ENCODE measurements at regions not wholly inside any gene's neighbourhood (a gene's known extent, or its start where the extent isn't known, plus 50 kb on each side); places are given as distances from the start of the nearest gene placed in this dataset.

GRCh38 chr5:106566031-106566430 is 1104.7 kb downstream of the EFNA5 start:
- no CpG with 5 or more reads among the region's 4 CpGs for WGBS, 2 experiments (ENCODE audit: extremely low coverage in 2 of 2, insufficient read length in 1 of 2)
- Histone ChIP-seq H3K4me3 (ENCODE audit: insufficient read depth, low read depth, low read length) (no peak overlapping the region), H2BK5ac (ENCODE audit: low read depth, low read length, poor library complexity, severe bottlenecking) (no peak overlapping the region), H3K56ac (ENCODE audit: extremely low read depth, insufficient read depth, low read length) (no peak overlapping the region), H3K4me2 (ENCODE audit: low read depth, low read length) (no peak overlapping the region), H3K18ac (ENCODE audit: low read depth, low read length) (no peak overlapping the region), H3K9ac (ENCODE audit: low read depth, low read length) (no peak overlapping the region), H3K4ac (ENCODE audit: low read depth, low read length) (no peak overlapping the region), H4K91ac (ENCODE audit: insufficient read depth, low read depth, low read length) (no peak overlapping the region), H3K9me1 (ENCODE audit: insufficient read depth, low read length) (no peaks in the 10 kb centered on the region), H2AFZ (replicated peaks; ENCODE audit: low read length, poor library complexity) (no peak overlapping the region), H3K9me3 (ENCODE audit: control insufficient read depth, insufficient read depth, low read length) (no peaks in the 10 kb centered on the region), H3K23ac (ENCODE audit: low read depth, low read length) (no peak overlapping the region), H4K20me1 (ENCODE audit: insufficient read depth, low read length) (no peaks in the 10 kb centered on the region), H3K4me1 (ENCODE audit: control insufficient read depth, insufficient read depth, low read length) (no peaks in the 10 kb centered on the region), H2AK5ac (ENCODE audit: low read depth, low read length) (no peak overlapping the region), H3K27ac (ENCODE audit: insufficient read depth, low read length) (no peak overlapping the region), H2BK20ac (ENCODE audit: low read depth, low read length) (no peak overlapping the region), H2BK120ac (ENCODE audit: low read depth, low read length) (no peak overlapping the region), H3K79me1 (ENCODE audit: low read depth in 1 of 2, low read length in 2 of 2) (no peaks in the 10 kb centered on the region), H4K5ac (ENCODE audit: low read depth, low read length) (no peak overlapping the region), H4K8ac (ENCODE audit: low read depth in 2 of 2, low read length in 2 of 2) (no peak overlapping the region), H3K36me3 (ENCODE audit: control insufficient read depth, insufficient read depth, low read length) (no peaks in the 10 kb centered on the region), H2AK9ac (replicated peaks; ENCODE audit: low read depth, low read length, poor library complexity) (no peak overlapping the region), H3K14ac (replicated peaks; ENCODE audit: low read depth, low read length) (no peak overlapping the region), H3K27me3 (ENCODE audit: control insufficient read depth, insufficient read depth, low read length) (no peaks in the 10 kb centered on the region), H2BK15ac (ENCODE audit: low read depth, low read length) (no peak overlapping the region)
- no TSS peak for BruUV-seq (replicated peaks)
- intact Hi-C loops (cut with micrococcal nuclease) (no loop called here), dilution Hi-C loops (cut with HindIII; ENCODE audit: low sequenced_read_pairs, unreplicated experiment) (no loop called here), in situ Hi-C loops (cut with MboI; ENCODE audit: low sequenced_read_pairs) (no loop called here)
- ATAC-seq (ENCODE audit: low read depth) (no peak), DNase-seq (no peak)
- TF ChIP-seq, protein P1, sequence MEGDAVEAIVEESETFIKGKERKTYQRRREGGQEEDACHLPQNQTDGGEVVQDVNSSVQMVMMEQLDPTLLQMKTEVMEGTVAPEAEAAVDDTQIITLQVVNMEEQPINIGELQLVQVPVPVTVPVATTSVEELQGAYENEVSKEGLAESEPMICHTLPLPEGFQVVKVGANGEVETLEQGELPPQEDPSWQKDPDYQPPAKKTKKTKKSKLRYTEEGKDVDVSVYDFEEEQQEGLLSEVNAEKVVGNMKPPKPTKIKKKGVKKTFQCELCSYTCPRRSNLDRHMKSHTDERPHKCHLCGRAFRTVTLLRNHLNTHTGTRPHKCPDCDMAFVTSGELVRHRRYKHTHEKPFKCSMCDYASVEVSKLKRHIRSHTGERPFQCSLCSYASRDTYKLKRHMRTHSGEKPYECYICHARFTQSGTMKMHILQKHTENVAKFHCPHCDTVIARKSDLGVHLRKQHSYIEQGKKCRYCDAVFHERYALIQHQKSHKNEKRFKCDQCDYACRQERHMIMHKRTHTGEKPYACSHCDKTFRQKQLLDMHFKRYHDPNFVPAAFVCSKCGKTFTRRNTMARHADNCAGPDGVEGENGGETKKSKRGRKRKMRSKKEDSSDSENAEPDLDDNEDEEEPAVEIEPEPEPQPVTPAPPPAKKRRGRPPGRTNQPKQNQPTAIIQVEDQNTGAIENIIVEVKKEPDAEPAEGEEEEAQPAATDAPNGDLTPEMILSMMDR (conservative IDR thresholded peaks at IDR 0.05; ENCODE audit: low read depth, low read length): no peak
- no peak for TF ChIP-seq FOS (IDR thresholded peaks at IDR 0.05; ENCODE audit: low read depth, low read length)
- TF ChIP-seq MAFK (IDR thresholded peaks at IDR 0.05; ENCODE audit: low read depth, low read length): peak; percentile 49
- no peak for TF ChIP-seq RAD21 (IDR thresholded peaks at IDR 0.05; ENCODE audit: low read length)
- ChIA-PET CTCF (no interaction called here), POLR2A (ENCODE audit: unreplicated experiment) (no interaction called here)

All from IMR-90 (cell line).